ENCODE measurements at regions not wholly inside any gene's neighbourhood (a gene's known extent, or its start where the extent isn't known, plus 50 kb on each side); places are given as distances from the start of the nearest gene placed in this dataset.
"Not testable (repeated sequence)": the region's sequence is repeated elsewhere in the genome, so short reads cannot be mapped to it uniquely, and the experiment has no call there.

- no peak overlapping the region for H3K4me2 ChIP-seq (ENCODE audit: low read depth, low read length, poor library complexity, severe bottlenecking)
- H3K27me3 ChIP-seq (ENCODE audit: insufficient read depth, low read length, poor library complexity, severe bottlenecking): peaks cover 4% of the 10 kb centered on the region
- H3K9me2 ChIP-seq (replicated peaks; ENCODE audit: low read depth, low read length): no peaks in the 10 kb centered on the region
- H3K9ac ChIP-seq (ENCODE audit: low read depth, low read length, poor library complexity, severe bottlenecking): no peak overlapping the region
- no peaks in the 10 kb centered on the region for H3K4me1 ChIP-seq (ENCODE audit: insufficient read depth, low read length, poor library complexity, severe bottlenecking)
- no peak overlapping the region for H2AFZ ChIP-seq (ENCODE audit: low read length)
- H3K9me3 ChIP-seq (ENCODE audit: insufficient read depth, low read depth, low read length): peaks cover 6% of the 10 kb centered on the region; the same call in 1 of the 2 replicates
- TF ChIP-seq, protein P1, sequence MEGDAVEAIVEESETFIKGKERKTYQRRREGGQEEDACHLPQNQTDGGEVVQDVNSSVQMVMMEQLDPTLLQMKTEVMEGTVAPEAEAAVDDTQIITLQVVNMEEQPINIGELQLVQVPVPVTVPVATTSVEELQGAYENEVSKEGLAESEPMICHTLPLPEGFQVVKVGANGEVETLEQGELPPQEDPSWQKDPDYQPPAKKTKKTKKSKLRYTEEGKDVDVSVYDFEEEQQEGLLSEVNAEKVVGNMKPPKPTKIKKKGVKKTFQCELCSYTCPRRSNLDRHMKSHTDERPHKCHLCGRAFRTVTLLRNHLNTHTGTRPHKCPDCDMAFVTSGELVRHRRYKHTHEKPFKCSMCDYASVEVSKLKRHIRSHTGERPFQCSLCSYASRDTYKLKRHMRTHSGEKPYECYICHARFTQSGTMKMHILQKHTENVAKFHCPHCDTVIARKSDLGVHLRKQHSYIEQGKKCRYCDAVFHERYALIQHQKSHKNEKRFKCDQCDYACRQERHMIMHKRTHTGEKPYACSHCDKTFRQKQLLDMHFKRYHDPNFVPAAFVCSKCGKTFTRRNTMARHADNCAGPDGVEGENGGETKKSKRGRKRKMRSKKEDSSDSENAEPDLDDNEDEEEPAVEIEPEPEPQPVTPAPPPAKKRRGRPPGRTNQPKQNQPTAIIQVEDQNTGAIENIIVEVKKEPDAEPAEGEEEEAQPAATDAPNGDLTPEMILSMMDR (conservative IDR thresholded peaks at IDR 0.05; ENCODE audit: low read length): no peak
- TF ChIP-seq EZH2phosphoT487 (IDR thresholded peaks at IDR 0.05; ENCODE audit: borderline replicate concordance): no peak
- H3K4me3 ChIP-seq (ENCODE audit: low read length, poor library complexity, severe bottlenecking): no peak overlapping the region
- no peaks in the 10 kb centered on the region for H3K79me2 ChIP-seq (ENCODE audit: insufficient read depth, low read length)
- no peaks in the 10 kb centered on the region for H4K20me1 ChIP-seq (ENCODE audit: insufficient read depth, low read length, poor library complexity, severe bottlenecking)
- no peaks in the 10 kb centered on the region for H3K36me3 ChIP-seq (ENCODE audit: insufficient read depth, low read length)
- no peaks in the 10 kb centered on the region for H3F3A ChIP-seq (ENCODE audit: low read depth)
Measured at GRCh38 chr9:124163760-124164255, 93.9 kb upstream of the NEK6 start.

GRCh38 chr9:124164811-124165210, 92.9 kb upstream of the NEK6 start:
- H3K9ac ChIP-seq (ENCODE audit: low read depth, low read length, poor library complexity, severe bottlenecking): no peak overlapping the region
- H3F3A ChIP-seq (ENCODE audit: low read depth): no peaks in the 10 kb centered on the region
- H2AFZ ChIP-seq (ENCODE audit: low read length): no peak overlapping the region
- H3K4me3 ChIP-seq (ENCODE audit: low read length, poor library complexity, severe bottlenecking): no peak overlapping the region
- no peak overlapping the region for H3K4me2 ChIP-seq (ENCODE audit: low read depth, low read length, poor library complexity, severe bottlenecking)
- no peaks in the 10 kb centered on the region for H3K79me2 ChIP-seq (ENCODE audit: insufficient read depth, low read length)
- peaks cover 4% of the 10 kb centered on the region for H3K27me3 ChIP-seq (ENCODE audit: insufficient read depth, low read length, poor library complexity, severe bottlenecking)
- no peaks in the 10 kb centered on the region for H3K9me2 ChIP-seq (replicated peaks; ENCODE audit: low read depth, low read length)
- no peaks in the 10 kb centered on the region for H3K36me3 ChIP-seq (ENCODE audit: insufficient read depth, low read length)
- H4K20me1 ChIP-seq (ENCODE audit: insufficient read depth, low read length, poor library complexity, severe bottlenecking): no peaks in the 10 kb centered on the region
- TF ChIP-seq, protein P1 (conservative IDR thresholded peaks at IDR 0.05; ENCODE audit: low read length): no peak
- no peak for TF ChIP-seq EZH2phosphoT487 (IDR thresholded peaks at IDR 0.05; ENCODE audit: borderline replicate concordance)
- H3K4me1 ChIP-seq (ENCODE audit: insufficient read depth, low read length, poor library complexity, severe bottlenecking): no peaks in the 10 kb centered on the region
- peaks cover 6% of the 10 kb centered on the region; the same call in 1 of the 2 replicates for H3K9me3 ChIP-seq (ENCODE audit: insufficient read depth, low read depth, low read length)

DNA sequence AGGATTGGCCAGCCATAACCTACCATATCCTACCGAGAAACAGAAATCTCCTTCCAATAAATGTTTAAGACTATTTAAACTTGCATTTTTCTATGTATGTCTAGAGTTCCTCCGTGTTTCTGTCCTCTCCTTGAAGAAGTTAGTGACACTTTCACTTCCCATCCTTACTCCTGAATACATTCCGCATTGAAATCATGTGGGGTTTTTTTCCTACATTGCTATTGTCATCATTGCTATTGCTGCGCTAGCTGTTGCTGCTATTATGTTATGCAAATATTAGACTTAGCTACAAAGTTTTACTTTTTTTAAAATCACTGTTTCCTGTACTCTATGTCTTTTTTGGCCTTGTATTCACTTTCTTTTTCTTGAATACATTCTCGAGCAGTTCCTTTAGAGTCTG, 83.3 kb upstream of the NEK6 start:
- no peaks in the 10 kb centered on the region for H3K79me2 ChIP-seq (ENCODE audit: insufficient read depth, low read length)
- TF ChIP-seq, protein P1 (conservative IDR thresholded peaks at IDR 0.05; ENCODE audit: low read length): no peak
- TF ChIP-seq EZH2phosphoT487 (IDR thresholded peaks at IDR 0.05; ENCODE audit: borderline replicate concordance): no peak
- no peaks in the 10 kb centered on the region for H3K9me3 ChIP-seq (ENCODE audit: insufficient read depth, low read depth, low read length)
- H3K27me3 ChIP-seq (ENCODE audit: insufficient read depth, low read length, poor library complexity, severe bottlenecking): no peaks in the 10 kb centered on the region
- H3K4me1 ChIP-seq (ENCODE audit: insufficient read depth, low read length, poor library complexity, severe bottlenecking): peaks cover 10% of the 10 kb centered on the region
- H3K4me3 ChIP-seq (ENCODE audit: low read length, poor library complexity, severe bottlenecking): no peak overlapping the region
- peak overlapping the region; percentile 30; the same call in 1 of the 2 replicates for H2AFZ ChIP-seq (ENCODE audit: low read length)
- no peaks in the 10 kb centered on the region for H4K20me1 ChIP-seq (ENCODE audit: insufficient read depth, low read length, poor library complexity, severe bottlenecking)
- no peak overlapping the region for H3K9ac ChIP-seq (ENCODE audit: low read depth, low read length, poor library complexity, severe bottlenecking)
- no peak overlapping the region for H3K4me2 ChIP-seq (ENCODE audit: low read depth, low read length, poor library complexity, severe bottlenecking)
- no peaks in the 10 kb centered on the region for H3K36me3 ChIP-seq (ENCODE audit: insufficient read depth, low read length)
- no peaks in the 10 kb centered on the region for H3F3A ChIP-seq (ENCODE audit: low read depth)
- H3K9me2 ChIP-seq (replicated peaks; ENCODE audit: low read depth, low read length): no peaks in the 10 kb centered on the region

- H3K9me2 ChIP-seq (replicated peaks; ENCODE audit: low read depth, low read length); H3K79me2 ChIP-seq (ENCODE audit: insufficient read depth, low read length); H3K9ac ChIP-seq (ENCODE audit: low read depth, low read length, poor library complexity, severe bottlenecking); H3K4me1 ChIP-seq (ENCODE audit: insufficient read depth, low read length, poor library complexity, severe bottlenecking); H3K4me3 ChIP-seq (ENCODE audit: low read length, poor library complexity, severe bottlenecking); H3F3A ChIP-seq (ENCODE audit: low read depth); H4K20me1 ChIP-seq (ENCODE audit: insufficient read depth, low read length, poor library complexity, severe bottlenecking); H2AFZ ChIP-seq (ENCODE audit: low read length); H3K27me3 ChIP-seq (ENCODE audit: insufficient read depth, low read length, poor library complexity, severe bottlenecking); H3K9me3 ChIP-seq (ENCODE audit: insufficient read depth, low read depth, low read length); H3K36me3 ChIP-seq (ENCODE audit: insufficient read depth, low read length); H3K4me2 ChIP-seq (ENCODE audit: low read depth, low read length, poor library complexity, severe bottlenecking): not testable (repeated sequence)
Measured at GRCh38 chr9:124177522-124177921, 80.2 kb upstream of the NEK6 start.
